ENCODE measurements at regions not wholly inside any gene's neighbourhood (a gene's known extent, or its start where the extent isn't known, plus 50 kb on each side); places are given as distances from the start of the nearest gene placed in this dataset.
"Not testable (repeated sequence)": the region's sequence is repeated elsewhere in the genome, so short reads cannot be mapped to it uniquely, and the experiment has no call there.

DNA sequence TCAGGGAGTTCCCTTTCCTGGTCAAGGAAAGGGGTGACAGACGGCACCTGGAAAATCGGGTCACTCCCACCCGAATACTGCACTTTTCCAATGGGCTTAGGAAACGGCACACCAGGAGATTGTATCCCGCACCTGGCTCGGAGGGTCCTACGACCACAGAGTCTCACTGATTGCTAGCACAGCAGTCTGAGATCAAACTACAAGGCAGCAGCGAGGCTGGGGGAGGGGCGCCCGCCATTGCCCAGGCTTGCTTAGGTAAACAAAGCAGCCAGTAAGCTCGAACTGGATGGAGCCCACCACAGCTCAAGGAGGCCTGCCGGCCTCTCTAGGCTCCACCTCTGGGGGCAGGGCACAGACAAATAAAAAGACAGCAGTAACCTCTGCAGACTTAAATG is 389.7 kb downstream of the SRGAP2C start:
- not testable (repeated sequence) for TF ChIP-seq TCF4 (CRISPR knock-in tag; IDR thresholded peaks at IDR 0.05; ENCODE audit: borderline replicate concordance); ZNF70 (CRISPR knock-in tag; IDR thresholded peaks at IDR 0.05)
